A549 (cell line): ENCODE measurements at regions not wholly inside any gene's neighbourhood (a gene's known extent, or its start where the extent isn't known, plus 50 kb on each side); places are given as distances from the start of the nearest gene placed in this dataset.
"Not testable (repeated sequence)": the region's sequence is repeated elsewhere in the genome, so short reads cannot be mapped to it uniquely, and the experiment has no call there.

Source experiments
- ATAC-seq, 2 experiments: fragments of 200-7000 bp in 1 of 2; fragments of >200 bp in 1 of 2; cut with Nextera tagmentation in 1 of 2; cut with Tn5 transposase in 1 of 2; 3 replicates each; pipeline versions ENCODE4 v1.8.0 to v1.9.1; 2018 to 2020; ENCODE audit warnings: mild to moderate bottlenecking in 1 of 2, moderate library complexity in 1 of 2
- CTCF ChIA-PET: fragments of 300-600 bp; sonication (Branson Sonifier 250); formaldehyde crosslinking; extraction: SDS; loops from one replicate; lab custom pipeline; 2021; ENCODE audit warnings: antibody characterized with exemption, inconsistent platforms; lab: Yijun Ruan, JAX
- POLR2A ChIA-PET: fragments of 350-600 bp; formaldehyde crosslinking; extraction: SDS; loops from one replicate; lab custom pipeline; 2021; ENCODE audit warnings: antibody characterized with exemption, inconsistent platforms; lab: Yijun Ruan, JAX
- DNase-seq, 2 experiments: peaks; one replicate each; pipeline versions ENCODE4 v3.0.0 to v3.0.0-alpha.2; 2011 to 2016; ENCODE audit warnings: low read depth in 1 of 2, low spot score in 1 of 2
- FAIRE-seq: peaks from 2 replicates; lab custom pipeline; 2011; peaks lifted over from hg19 to GRCh38; lab: Jason Lieb, UNC
- H3K27ac ChIP-seq, 2 experiments: fragments of >200 bp; sonication (Bioruptor Twin); formaldehyde crosslinking; 3 replicates each; pipeline ENCODE4 v1.5.1; 2016 to 2017
- H3K4me1 ChIP-seq: fragments of >200 bp; sonication (Bioruptor Twin); formaldehyde crosslinking; 3 replicates; pipeline ENCODE4 v1.6.1; 2016
- H3K4me2 ChIP-seq: fragments of >200 bp; sonication (Bioruptor Twin); formaldehyde crosslinking; 3 replicates; pipeline ENCODE4 v1.6.1; 2016
- H3K4me3 ChIP-seq: fragments of >200 bp; sonication (Bioruptor Twin); formaldehyde crosslinking; 3 replicates; pipeline ENCODE4 v1.5.1; 2016
- H3K9me3 ChIP-seq: fragments of >200 bp; sonication (Bioruptor Twin); formaldehyde crosslinking; 3 replicates; pipeline ENCODE4 v1.6.1; 2016
- CBX8 ChIP-seq: fragments of 200-600 bp; sonication (generic); IDR thresholded peaks from 2 replicates; pipeline ENCODE4 v1.6.1; 2016
- CHD4 ChIP-seq: fragments of 200-600 bp; sonication (generic); IDR thresholded peaks from 2 replicates; pipeline ENCODE4 v1.6.1; 2016; ENCODE audit warnings: antibody characterized with exemption, mild to moderate bottlenecking, borderline replicate concordance
- ESRRA ChIP-seq: fragments of 150-350 bp; IDR thresholded peaks from 2 replicates; pipeline ENCODE4 v1.6.1; 2014; ENCODE audit warnings: mild to moderate bottlenecking, low read length, borderline replicate concordance
- FOSB ChIP-seq: fragments of 250-450 bp; sonication (Bioruptor Pico); IDR thresholded peaks from 2 replicates; pipeline ENCODE4 v1.5.0; 2020; ENCODE audit warnings: mild to moderate bottlenecking, moderate library complexity
- HEYL ChIP-seq: fragments of 250-450 bp; sonication (Bioruptor Pico); IDR thresholded peaks from 2 replicates; pipeline ENCODE4 v1.8.0; 2021; ENCODE audit warnings: mild to moderate bottlenecking, moderate library complexity
- HOXB5 ChIP-seq: fragments of 250-450 bp; sonication (Bioruptor Pico); IDR thresholded peaks from 2 replicates; pipeline ENCODE4 v1.5.0; 2020; ENCODE audit warnings: mild to moderate bottlenecking, moderate library complexity
- MAZ ChIP-seq: fragments of 150-350 bp; IDR thresholded peaks from 2 replicates; pipeline ENCODE4 v1.6.1; 2014; ENCODE audit warnings: antibody characterized with exemption, low read depth, low read length, borderline replicate concordance
- PHF8 ChIP-seq: fragments of 200-600 bp; sonication (generic); IDR thresholded peaks from 2 replicates; pipeline ENCODE4 v1.6.1; 2016; ENCODE audit warnings: low read depth, mild to moderate bottlenecking, antibody characterized with exemption, moderate library complexity, borderline replicate concordance
- POLR2AphosphoS2 ChIP-seq: conservative IDR thresholded peaks from 2 replicates; pipeline ENCODE4 v1.6.1; 2012; ENCODE audit warnings: low read length, improper control_type of control experiment, inconsistent platforms
- RAD21 ChIP-seq, 2 experiments: fragments of >200 bp in 1 of 2; sonication (Bioruptor Twin) in 1 of 2; formaldehyde crosslinking in 1 of 2; IDR thresholded peaks in 1 of 2; conservative IDR thresholded peaks in 1 of 2; 2 replicates in 1 of 2; 3 replicates in 1 of 2; pipeline ENCODE4 v1.6.1; 2012 to 2018; ENCODE audit warnings: inconsistent platforms in 1 of 2
- RFX5 ChIP-seq: fragments of 450-650 bp; IDR thresholded peaks from 2 replicates; pipeline ENCODE4 v1.7.1; 2014; ENCODE audit warnings: antibody characterized with exemption, mild to moderate bottlenecking, moderate library complexity
- RNF2 ChIP-seq: fragments of 200-600 bp; sonication (generic); IDR thresholded peaks from 2 replicates; pipeline ENCODE4 v1.6.1; 2016; ENCODE audit warnings: low read depth, mild to moderate bottlenecking, antibody characterized with exemption, moderate library complexity, borderline replicate concordance
- SMC3 ChIP-seq: fragments of >200 bp; sonication (Bioruptor Twin); formaldehyde crosslinking; IDR thresholded peaks from 3 replicates; pipeline ENCODE4 v1.6.1; 2018; ENCODE audit warnings: inconsistent platforms
- TFCP2L1 ChIP-seq: fragments of 250-450 bp; sonication (Bioruptor Pico); IDR thresholded peaks from 2 replicates; pipeline ENCODE4 v1.5.0; 2021; ENCODE audit warnings: mild to moderate bottlenecking
- ZC3H11A ChIP-seq: fragments of 450-650 bp; IDR thresholded peaks from 2 replicates; pipeline ENCODE4 v1.6.1; 2014; ENCODE audit warnings: antibody characterized with exemption, mild to moderate bottlenecking
- WGBS: methylation state at CpG from one replicate; pipeline ENCODE4 v1.1.6; 2017; ENCODE audit errors: missing lambda C conversion rate; 5-methylcytosine and 5-hydroxymethylcytosine counted together
- TF ChIP-seq, protein P1 (sequence below): fragments of >200 bp; sonication (Bioruptor Twin); formaldehyde crosslinking; IDR thresholded peaks from 3 replicates; pipeline ENCODE4 v1.5.1; 2016
- TF ChIP-seq, protein P2 (sequence below): fragments of 250-450 bp; sonication (Bioruptor Pico); IDR thresholded peaks from 2 replicates; pipeline ENCODE4 v1.5.0; 2020; ENCODE audit warnings: low read depth, mild to moderate bottlenecking, moderate library complexity
- TF ChIP-seq, protein P3 (sequence below): fragments of 200-600 bp; sonication (generic); IDR thresholded peaks from 2 replicates; pipeline ENCODE4 v1.6.1; 2016; ENCODE audit warnings: antibody characterized with exemption, mild to moderate bottlenecking, moderate library complexity
- TF ChIP-seq, protein P4 (sequence below): fragments of 250-450 bp; sonication (Bioruptor Pico); IDR thresholded peaks from 2 replicates; pipeline ENCODE4 v1.5.0; 2021; ENCODE audit warnings: mild to moderate bottlenecking, moderate library complexity, borderline replicate concordance

DNA sequence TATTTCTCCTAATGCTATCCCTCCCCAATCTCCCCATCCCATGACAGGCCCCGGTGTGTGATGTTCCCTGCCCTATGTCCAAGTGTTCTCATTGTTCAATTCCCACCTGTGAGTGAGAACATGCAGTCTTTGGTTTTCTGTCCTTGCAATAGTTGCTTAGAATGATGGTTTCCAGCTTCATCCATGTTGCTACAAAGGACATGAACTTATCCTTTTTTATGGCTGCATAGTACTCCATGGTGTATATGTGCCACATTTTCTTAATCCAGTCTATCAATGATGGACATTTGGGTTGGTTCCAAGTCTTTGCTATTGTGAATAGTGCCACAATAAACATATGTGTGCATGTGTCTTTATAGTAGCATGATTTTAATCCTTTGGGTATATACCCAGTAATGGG, 51.3 kb upstream of the RIOK2 start:
- H3K4me2 ChIP-seq, FAIRE-seq, ATAC-seq, H3K4me3 ChIP-seq, H3K27ac ChIP-seq, H3K4me1 ChIP-seq, POLR2A ChIA-PET, DNase-seq, H3K9me3 ChIP-seq: not testable (repeated sequence)
- 30% methylated on average over 1 of the region's 1 CpG for WGBS
- CTCF ChIA-PET, result interaction anchor here (0.6 kb wide), 1 partner anchor 111 kb away, joined by 3 read pairs; no protein-coding TSS in a partner anchor

DNA sequence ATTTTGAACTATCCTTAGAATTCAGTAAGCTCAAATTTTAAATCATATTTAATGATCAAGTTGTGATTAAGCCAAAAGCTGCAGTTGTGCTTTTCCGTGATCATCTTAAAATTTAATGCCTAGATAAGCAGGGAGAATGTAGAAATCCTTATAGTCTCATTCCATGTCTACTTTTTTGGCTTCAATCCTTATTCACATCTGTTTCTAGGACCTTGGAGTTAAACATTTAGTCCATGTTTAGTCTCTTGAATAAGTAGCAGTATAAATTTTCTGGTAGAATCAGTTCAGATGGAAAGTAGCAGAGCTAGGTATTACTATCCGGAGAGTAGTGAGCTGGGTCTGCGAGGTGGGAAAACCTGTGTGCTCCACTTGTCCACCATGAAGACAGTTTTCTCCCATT, 59.3 kb upstream of the RIOK2 start:
- Histone ChIP-seq H3K4me2 (no peak overlapping the region), H3K4me1 (no peaks in the 10 kb centered on the region), H3K27ac (no peak overlapping the region), H3K9me3 (no peaks in the 10 kb centered on the region), H3K4me3 (no peak overlapping the region)
- 50% methylated on average over 3 of the region's 3 CpGs for WGBS
- DNase-seq (no peak), ATAC-seq (no peak)
- CTCF ChIA-PET, result no interaction called here
- POLR2A ChIA-PET, result no interaction called here
- TF ChIP-seq CBX8, result no peak
- TF ChIP-seq, protein P1, sequence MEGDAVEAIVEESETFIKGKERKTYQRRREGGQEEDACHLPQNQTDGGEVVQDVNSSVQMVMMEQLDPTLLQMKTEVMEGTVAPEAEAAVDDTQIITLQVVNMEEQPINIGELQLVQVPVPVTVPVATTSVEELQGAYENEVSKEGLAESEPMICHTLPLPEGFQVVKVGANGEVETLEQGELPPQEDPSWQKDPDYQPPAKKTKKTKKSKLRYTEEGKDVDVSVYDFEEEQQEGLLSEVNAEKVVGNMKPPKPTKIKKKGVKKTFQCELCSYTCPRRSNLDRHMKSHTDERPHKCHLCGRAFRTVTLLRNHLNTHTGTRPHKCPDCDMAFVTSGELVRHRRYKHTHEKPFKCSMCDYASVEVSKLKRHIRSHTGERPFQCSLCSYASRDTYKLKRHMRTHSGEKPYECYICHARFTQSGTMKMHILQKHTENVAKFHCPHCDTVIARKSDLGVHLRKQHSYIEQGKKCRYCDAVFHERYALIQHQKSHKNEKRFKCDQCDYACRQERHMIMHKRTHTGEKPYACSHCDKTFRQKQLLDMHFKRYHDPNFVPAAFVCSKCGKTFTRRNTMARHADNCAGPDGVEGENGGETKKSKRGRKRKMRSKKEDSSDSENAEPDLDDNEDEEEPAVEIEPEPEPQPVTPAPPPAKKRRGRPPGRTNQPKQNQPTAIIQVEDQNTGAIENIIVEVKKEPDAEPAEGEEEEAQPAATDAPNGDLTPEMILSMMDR, result no peak
- no peak for TF ChIP-seq TFCP2L1 (CRISPR knock-in tag)
- TF ChIP-seq RAD21 (conservative IDR thresholded peaks at IDR 0.05 in 1 of 2, IDR thresholded peaks at IDR 0.05 in 1 of 2), result no peak
- no peak for TF ChIP-seq PHF8
- TF ChIP-seq FOSB (CRISPR knock-in tag), result no peak
- no peak for TF ChIP-seq SMC3
- TF ChIP-seq, protein P2, sequence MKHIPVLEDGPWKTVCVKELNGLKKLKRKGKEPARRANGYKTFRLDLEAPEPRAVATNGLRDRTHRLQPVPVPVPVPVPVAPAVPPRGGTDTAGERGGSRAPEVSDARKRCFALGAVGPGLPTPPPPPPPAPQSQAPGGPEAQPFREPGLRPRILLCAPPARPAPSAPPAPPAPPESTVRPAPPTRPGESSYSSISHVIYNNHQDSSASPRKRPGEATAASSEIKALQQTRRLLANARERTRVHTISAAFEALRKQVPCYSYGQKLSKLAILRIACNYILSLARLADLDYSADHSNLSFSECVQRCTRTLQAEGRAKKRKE, result no peak
- TF ChIP-seq ZC3H11A, result no peak
- TF ChIP-seq, protein P3, sequence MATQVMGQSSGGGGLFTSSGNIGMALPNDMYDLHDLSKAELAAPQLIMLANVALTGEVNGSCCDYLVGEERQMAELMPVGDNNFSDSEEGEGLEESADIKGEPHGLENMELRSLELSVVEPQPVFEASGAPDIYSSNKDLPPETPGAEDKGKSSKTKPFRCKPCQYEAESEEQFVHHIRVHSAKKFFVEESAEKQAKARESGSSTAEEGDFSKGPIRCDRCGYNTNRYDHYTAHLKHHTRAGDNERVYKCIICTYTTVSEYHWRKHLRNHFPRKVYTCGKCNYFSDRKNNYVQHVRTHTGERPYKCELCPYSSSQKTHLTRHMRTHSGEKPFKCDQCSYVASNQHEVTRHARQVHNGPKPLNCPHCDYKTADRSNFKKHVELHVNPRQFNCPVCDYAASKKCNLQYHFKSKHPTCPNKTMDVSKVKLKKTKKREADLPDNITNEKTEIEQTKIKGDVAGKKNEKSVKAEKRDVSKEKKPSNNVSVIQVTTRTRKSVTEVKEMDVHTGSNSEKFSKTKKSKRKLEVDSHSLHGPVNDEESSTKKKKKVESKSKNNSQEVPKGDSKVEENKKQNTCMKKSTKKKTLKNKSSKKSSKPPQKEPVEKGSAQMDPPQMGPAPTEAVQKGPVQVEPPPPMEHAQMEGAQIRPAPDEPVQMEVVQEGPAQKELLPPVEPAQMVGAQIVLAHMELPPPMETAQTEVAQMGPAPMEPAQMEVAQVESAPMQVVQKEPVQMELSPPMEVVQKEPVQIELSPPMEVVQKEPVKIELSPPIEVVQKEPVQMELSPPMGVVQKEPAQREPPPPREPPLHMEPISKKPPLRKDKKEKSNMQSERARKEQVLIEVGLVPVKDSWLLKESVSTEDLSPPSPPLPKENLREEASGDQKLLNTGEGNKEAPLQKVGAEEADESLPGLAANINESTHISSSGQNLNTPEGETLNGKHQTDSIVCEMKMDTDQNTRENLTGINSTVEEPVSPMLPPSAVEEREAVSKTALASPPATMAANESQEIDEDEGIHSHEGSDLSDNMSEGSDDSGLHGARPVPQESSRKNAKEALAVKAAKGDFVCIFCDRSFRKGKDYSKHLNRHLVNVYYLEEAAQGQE, result no peak
- no peak for TF ChIP-seq RFX5
- TF ChIP-seq HOXB5 (CRISPR knock-in tag), result no peak
- TF ChIP-seq, all 56 proteins: peak for 0
- no peak for FAIRE-seq

DNA sequence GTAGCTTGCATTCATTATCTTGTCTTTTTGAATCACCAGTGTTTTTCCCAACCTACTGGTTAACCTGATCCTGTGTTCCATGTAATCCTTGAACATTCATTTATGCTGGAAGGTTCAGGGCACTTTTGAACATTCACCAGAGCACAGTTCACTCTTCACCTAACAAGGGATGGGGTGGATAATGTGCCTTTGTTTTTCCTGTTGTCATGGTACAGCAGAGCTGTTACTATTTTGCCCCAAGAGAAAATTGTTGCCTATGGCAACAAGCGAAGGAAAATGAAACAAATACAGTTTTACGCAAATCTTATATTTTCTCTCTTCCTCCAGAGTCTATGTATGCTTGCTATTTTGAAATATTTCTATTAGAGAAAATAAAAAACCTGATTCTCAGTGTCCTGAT, 60.3 kb upstream of the RIOK2 start:
- 56% methylated on average over 2 of the region's 2 CpGs for WGBS
- no peak for ATAC-seq
- POLR2A ChIA-PET, result no interaction called here
- Histone ChIP-seq H3K4me2 (no peak overlapping the region), H3K4me1 (no peaks in the 10 kb centered on the region), H3K27ac (no peak overlapping the region), H3K4me3 (no peak overlapping the region), H3K9me3 (no peaks in the 10 kb centered on the region)
- CTCF ChIA-PET, result interaction anchor here (1.3 kb wide), 1 partner anchor 291 kb away, joined by 4 read pairs; no protein-coding TSS in a partner anchor
- DNase-seq, result no peak
- FAIRE-seq, result no peak
- TF ChIP-seq, protein P3, result no peak
- TF ChIP-seq RNF2, result no peak
- TF ChIP-seq, protein P4, sequence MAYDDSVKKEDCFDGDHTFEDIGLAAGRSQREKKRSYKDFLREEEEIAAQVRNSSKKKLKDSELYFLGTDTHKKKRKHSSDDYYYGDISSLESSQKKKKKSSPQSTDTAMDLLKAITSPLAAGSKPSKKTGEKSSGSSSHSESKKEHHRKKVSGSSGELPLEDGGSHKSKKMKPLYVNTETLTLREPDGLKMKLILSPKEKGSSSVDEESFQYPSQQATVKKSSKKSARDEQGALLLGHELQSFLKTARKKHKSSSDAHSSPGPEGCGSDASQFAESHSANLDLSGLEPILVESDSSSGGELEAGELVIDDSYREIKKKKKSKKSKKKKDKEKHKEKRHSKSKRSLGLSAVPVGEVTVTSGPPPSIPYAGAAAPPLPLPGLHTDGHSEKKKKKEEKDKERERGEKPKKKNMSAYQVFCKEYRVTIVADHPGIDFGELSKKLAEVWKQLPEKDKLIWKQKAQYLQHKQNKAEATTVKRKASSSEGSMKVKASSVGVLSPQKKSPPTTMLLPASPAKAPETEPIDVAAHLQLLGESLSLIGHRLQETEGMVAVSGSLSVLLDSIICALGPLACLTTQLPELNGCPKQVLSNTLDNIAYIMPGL (CRISPR knock-in tag), result no peak
- TF ChIP-seq, protein P2, result no peak
- no peak for TF ChIP-seq RAD21 (conservative IDR thresholded peaks at IDR 0.05 in 1 of 2, IDR thresholded peaks at IDR 0.05 in 1 of 2)
- TF ChIP-seq MAZ, result no peak
- TF ChIP-seq ESRRA, result no peak
- TF ChIP-seq CHD4, result no peak
- TF ChIP-seq HEYL (CRISPR knock-in tag), result no peak
- TF ChIP-seq POLR2AphosphoS2, result no peak
